ENCODE measurements at regions not wholly inside any gene's neighbourhood (a gene's known extent, or its start where the extent isn't known, plus 50 kb on each side); places are given as distances from the start of the nearest gene placed in this dataset.

- Histone ChIP-seq H3F3A (ENCODE audit: low read depth) (no peaks in the 10 kb centered on the region), H2AFZ (ENCODE audit: low read length) (no peak overlapping the region)
Measured at GRCh38 chr13:31914843-31915242, 116.7 kb upstream of the FRY start.

GRCh38 chr13:31918707-31919106 lies 112.9 kb upstream of the FRY start:
- H3K27me3 ChIP-seq (ENCODE audit: insufficient read depth, low read length, poor library complexity, severe bottlenecking), result no peaks in the 10 kb centered on the region
- H3K4me1 ChIP-seq (ENCODE audit: insufficient read depth, low read length, poor library complexity, severe bottlenecking), result peaks cover 20% of the 10 kb centered on the region
- TF ChIP-seq CTCF (conservative IDR thresholded peaks at IDR 0.05; ENCODE audit: low read length), result no peak
- no peak overlapping the region for H3K9ac ChIP-seq (ENCODE audit: low read depth, low read length, poor library complexity, severe bottlenecking)
- no peak overlapping the region for H2AFZ ChIP-seq (ENCODE audit: low read length)
- no peak overlapping the region for H3K4me3 ChIP-seq (ENCODE audit: low read length, poor library complexity, severe bottlenecking)
- no peak overlapping the region for H3K4me2 ChIP-seq (ENCODE audit: low read depth, low read length, poor library complexity, severe bottlenecking)
- no peaks in the 10 kb centered on the region for H4K20me1 ChIP-seq (ENCODE audit: insufficient read depth, low read length, poor library complexity, severe bottlenecking)
- H3K9me2 ChIP-seq (replicated peaks; ENCODE audit: low read depth, low read length), result no peaks in the 10 kb centered on the region
- H3K9me3 ChIP-seq (ENCODE audit: insufficient read depth, low read depth, low read length), result no peaks in the 10 kb centered on the region
- no peaks in the 10 kb centered on the region for H3F3A ChIP-seq (ENCODE audit: low read depth)
- H3K36me3 ChIP-seq (ENCODE audit: insufficient read depth, low read length), result no peaks in the 10 kb centered on the region
- H3K79me2 ChIP-seq (ENCODE audit: insufficient read depth, low read length), result no peaks in the 10 kb centered on the region

More at GRCh38 chr13:31914843-31915242, 116.7 kb upstream of the FRY start:
- Histone ChIP-seq H3K27me3 (ENCODE audit: insufficient read depth, low read length, poor library complexity, severe bottlenecking) (no peaks in the 10 kb centered on the region), H3K4me3 (ENCODE audit: low read length, poor library complexity, severe bottlenecking) (no peak overlapping the region), H3K9ac (ENCODE audit: low read depth, low read length, poor library complexity, severe bottlenecking) (no peak overlapping the region), H3K4me2 (ENCODE audit: low read depth, low read length, poor library complexity, severe bottlenecking) (no peak overlapping the region), H3K9me2 (replicated peaks; ENCODE audit: low read depth, low read length) (no peaks in the 10 kb centered on the region), H3K4me1 (ENCODE audit: insufficient read depth, low read length, poor library complexity, severe bottlenecking) (peaks cover 2% of the 10 kb centered on the region), H3K36me3 (ENCODE audit: insufficient read depth, low read length) (no peaks in the 10 kb centered on the region), H3K79me2 (ENCODE audit: insufficient read depth, low read length) (no peaks in the 10 kb centered on the region), H4K20me1 (ENCODE audit: insufficient read depth, low read length, poor library complexity, severe bottlenecking) (no peaks in the 10 kb centered on the region), H3K9me3 (ENCODE audit: insufficient read depth, low read depth, low read length) (no peaks in the 10 kb centered on the region)
- TF ChIP-seq EZH2phosphoT487 (IDR thresholded peaks at IDR 0.05; ENCODE audit: borderline replicate concordance) (no peak), CTCF (conservative IDR thresholded peaks at IDR 0.05; ENCODE audit: low read length) (no peak)

DNA sequence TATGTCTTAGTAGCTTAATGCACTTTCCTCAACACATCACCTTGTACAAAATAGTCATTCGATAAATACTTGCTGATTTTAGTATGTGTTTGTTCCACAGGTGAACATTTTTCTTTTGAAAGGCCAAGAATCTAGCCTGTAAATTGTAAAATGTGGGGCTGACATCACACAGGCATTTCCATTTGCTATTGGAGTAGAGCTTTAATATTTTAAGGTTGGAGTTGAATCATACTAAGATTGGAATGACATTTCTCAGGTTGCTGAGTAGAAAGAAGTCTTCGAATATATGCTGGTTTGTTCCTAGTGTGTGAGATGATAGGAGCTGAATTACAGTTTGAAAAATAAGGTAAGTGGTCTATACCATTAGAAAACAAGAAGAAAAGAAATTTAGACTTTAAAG lies 112.3 kb upstream of the FRY start:
- Histone ChIP-seq H3K9me3 (ENCODE audit: insufficient read depth, low read depth, low read length) (no peaks in the 10 kb centered on the region), H3K9me2 (replicated peaks; ENCODE audit: low read depth, low read length) (no peaks in the 10 kb centered on the region), H3K4me2 (ENCODE audit: low read depth, low read length, poor library complexity, severe bottlenecking) (no peak overlapping the region), H3K4me1 (ENCODE audit: insufficient read depth, low read length, poor library complexity, severe bottlenecking) (peaks cover 20% of the 10 kb centered on the region), H2AFZ (ENCODE audit: low read length) (no peak overlapping the region), H4K20me1 (ENCODE audit: insufficient read depth, low read length, poor library complexity, severe bottlenecking) (no peaks in the 10 kb centered on the region), H3K36me3 (ENCODE audit: insufficient read depth, low read length) (no peaks in the 10 kb centered on the region), H3K79me2 (ENCODE audit: insufficient read depth, low read length) (no peaks in the 10 kb centered on the region), H3F3A (ENCODE audit: low read depth) (no peaks in the 10 kb centered on the region), H3K27me3 (ENCODE audit: insufficient read depth, low read length, poor library complexity, severe bottlenecking) (no peaks in the 10 kb centered on the region), H3K4me3 (ENCODE audit: low read length, poor library complexity, severe bottlenecking) (no peak overlapping the region), H3K9ac (ENCODE audit: low read depth, low read length, poor library complexity, severe bottlenecking) (no peak overlapping the region)
- TF ChIP-seq EZH2phosphoT487 (IDR thresholded peaks at IDR 0.05; ENCODE audit: borderline replicate concordance), result no peak
- TF ChIP-seq CTCF (conservative IDR thresholded peaks at IDR 0.05; ENCODE audit: low read length), result no peak
